DND-41 (cell line): ENCODE measurements at regions not wholly inside any gene's neighbourhood (a gene's known extent, or its start where the extent isn't known, plus 50 kb on each side); places are given as distances from the start of the nearest gene placed in this dataset.
"Not testable (repeated sequence)": the region's sequence is repeated elsewhere in the genome, so short reads cannot be mapped to it uniquely, and the experiment has no call there.

Experiments
- ATAC-seq: fragments of 200-7000 bp; cut with Tn5 transposase; 3 replicates; pipeline ENCODE4 v1.9.1; 2021; ENCODE audit warnings: low read depth; ENCODE audit not compliant: insufficient read depth
- DNase-seq: peaks from one replicate; pipeline ENCODE4 v3.0.0-alpha.2; 2020
- H2AFZ ChIP-seq: 2 replicates; pipeline ENCODE4 v1.6.0; 2012; ENCODE audit warnings: low read depth, low read length
- H3K27ac ChIP-seq: 2 replicates; pipeline ENCODE4 v1.5.1; 2012; ENCODE audit warnings: low read length, inconsistent platforms
- H3K27me3 ChIP-seq: fragments of 200-600 bp; sonication (generic); 2 replicates; pipeline ENCODE4 v1.6.0; 2012; ENCODE audit warnings: low read length, mild to moderate bottlenecking, inconsistent platforms; ENCODE audit not compliant: insufficient read depth, poor library complexity
- H3K36me3 ChIP-seq: 2 replicates; pipeline ENCODE4 v1.5.1; 2012; ENCODE audit warnings: low read length, inconsistent platforms; ENCODE audit not compliant: insufficient read depth
- H3K4me1 ChIP-seq: 2 replicates; pipeline ENCODE4 v1.5.1; 2012; ENCODE audit warnings: mild to moderate bottlenecking, low read length; ENCODE audit not compliant: insufficient read depth
- H3K4me2 ChIP-seq: 2 replicates; pipeline ENCODE4 v1.6.0; 2012; ENCODE audit warnings: mild to moderate bottlenecking, moderate library complexity, low read length, inconsistent platforms; ENCODE audit not compliant: insufficient read depth
- H3K4me3 ChIP-seq, 2 experiments: fragments of 200-600 bp in 1 of 2; shearing (Covaris generic) in 1 of 2; 2 replicates each; pipeline ENCODE4 v1.5.1; 2012 to 2016; ENCODE audit warnings: inconsistent platforms in 2 of 2, low read length in 2 of 2, mild to moderate bottlenecking in 2 of 2, low read depth in 1 of 2, moderate library complexity in 1 of 2
- H3K79me2 ChIP-seq: 2 replicates; pipeline ENCODE4 v1.6.0; 2012; ENCODE audit warnings: low read length, inconsistent platforms; ENCODE audit not compliant: insufficient read depth
- H3K9ac ChIP-seq: 2 replicates; pipeline ENCODE4 v1.6.0; 2012; ENCODE audit warnings: low read depth, mild to moderate bottlenecking, inconsistent platforms, low read length, moderate library complexity
- H3K9me3 ChIP-seq: 2 replicates; pipeline ENCODE4 v1.5.1; 2012; ENCODE audit warnings: low read length, moderate library complexity, mild to moderate bottlenecking, inconsistent platforms; ENCODE audit not compliant: insufficient read depth, severe bottlenecking
- H4K20me1 ChIP-seq: 2 replicates; pipeline ENCODE4 v1.6.0; 2012; ENCODE audit warnings: low read length; ENCODE audit not compliant: insufficient read depth
- EZH2 ChIP-seq: IDR thresholded peaks from 3 replicates; pipeline ENCODE4 v1.6.1; 2012; ENCODE audit warnings: borderline replicate concordance, low read depth, mild to moderate bottlenecking, moderate library complexity, low read length, inconsistent platforms; ENCODE audit not compliant: severe bottlenecking
- TF ChIP-seq, protein P1 (sequence below): IDR thresholded peaks from 2 replicates; pipeline ENCODE4 v1.5.1; 2012; ENCODE audit warnings: borderline replicate concordance, low read length, moderate library complexity, mild to moderate bottlenecking; ENCODE audit not compliant: poor library complexity, severe bottlenecking; ENCODE audit errors: extremely low read depth

DNA sequence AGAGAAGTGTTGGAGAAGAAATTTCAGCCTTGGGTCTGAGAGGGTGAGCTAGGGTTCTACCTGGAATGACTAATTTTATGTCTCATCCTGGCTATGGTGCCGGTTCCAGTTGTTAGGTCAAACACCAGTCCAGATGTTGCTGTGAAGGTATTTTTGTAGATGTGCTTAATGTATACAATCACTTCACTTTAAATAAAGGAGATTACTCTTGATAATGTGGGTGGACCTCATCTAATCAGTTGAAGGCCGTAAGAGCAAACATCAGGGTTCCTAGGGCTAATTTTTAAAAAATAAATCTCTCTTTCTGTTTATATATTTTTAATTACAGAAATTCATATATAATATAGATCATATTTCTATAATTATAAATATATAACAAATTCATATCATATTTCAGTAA lies 90.5 kb upstream of the GDNF start:
- no peak overlapping the region for H3K27ac ChIP-seq
- DNase-seq (no peak), ATAC-seq (no peak)
- no peak overlapping the region for H3K4me3 ChIP-seq
- no peaks in the 10 kb centered on the region for H3K9me3 ChIP-seq
- H3K9ac ChIP-seq: no peak overlapping the region
- H3K79me2 ChIP-seq: no peaks in the 10 kb centered on the region
- H4K20me1 ChIP-seq: no peaks in the 10 kb centered on the region
- TF ChIP-seq, protein P1, sequence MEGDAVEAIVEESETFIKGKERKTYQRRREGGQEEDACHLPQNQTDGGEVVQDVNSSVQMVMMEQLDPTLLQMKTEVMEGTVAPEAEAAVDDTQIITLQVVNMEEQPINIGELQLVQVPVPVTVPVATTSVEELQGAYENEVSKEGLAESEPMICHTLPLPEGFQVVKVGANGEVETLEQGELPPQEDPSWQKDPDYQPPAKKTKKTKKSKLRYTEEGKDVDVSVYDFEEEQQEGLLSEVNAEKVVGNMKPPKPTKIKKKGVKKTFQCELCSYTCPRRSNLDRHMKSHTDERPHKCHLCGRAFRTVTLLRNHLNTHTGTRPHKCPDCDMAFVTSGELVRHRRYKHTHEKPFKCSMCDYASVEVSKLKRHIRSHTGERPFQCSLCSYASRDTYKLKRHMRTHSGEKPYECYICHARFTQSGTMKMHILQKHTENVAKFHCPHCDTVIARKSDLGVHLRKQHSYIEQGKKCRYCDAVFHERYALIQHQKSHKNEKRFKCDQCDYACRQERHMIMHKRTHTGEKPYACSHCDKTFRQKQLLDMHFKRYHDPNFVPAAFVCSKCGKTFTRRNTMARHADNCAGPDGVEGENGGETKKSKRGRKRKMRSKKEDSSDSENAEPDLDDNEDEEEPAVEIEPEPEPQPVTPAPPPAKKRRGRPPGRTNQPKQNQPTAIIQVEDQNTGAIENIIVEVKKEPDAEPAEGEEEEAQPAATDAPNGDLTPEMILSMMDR: no peak
- no peak for TF ChIP-seq EZH2
- H2AFZ ChIP-seq: no peak overlapping the region
- peaks cover 7% of the 10 kb centered on the region for H3K27me3 ChIP-seq
- no peaks in the 10 kb centered on the region for H3K4me1 ChIP-seq
- H3K36me3 ChIP-seq: no peaks in the 10 kb centered on the region
- H3K4me2 ChIP-seq: no peak overlapping the region

DNA sequence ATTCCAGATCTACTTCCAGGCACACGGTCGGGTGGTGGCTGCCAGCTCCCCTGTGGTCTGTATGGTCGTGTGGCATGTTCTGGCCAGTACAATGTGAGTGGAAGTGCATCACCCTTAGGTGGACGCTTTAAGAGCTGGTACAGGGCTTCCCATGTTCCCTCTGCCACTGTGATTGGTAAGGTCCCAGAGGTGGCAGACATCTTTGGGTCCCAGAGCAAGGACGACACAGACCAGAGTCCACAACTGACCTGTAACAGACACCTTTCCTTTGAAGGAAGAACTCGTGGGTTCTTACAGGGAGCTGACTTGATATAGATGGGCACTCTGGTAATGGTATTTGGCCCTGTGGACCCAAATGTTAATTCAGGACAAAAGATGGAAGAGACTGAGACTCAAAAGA lies 90.0 kb upstream of the GDNF start:
- H3K4me3 ChIP-seq: no peak overlapping the region
- no peak overlapping the region for H3K4me2 ChIP-seq
- H3K9ac ChIP-seq: no peak overlapping the region
- no peak for TF ChIP-seq EZH2
- TF ChIP-seq, protein P1: no peak
- ATAC-seq (no peak), DNase-seq (no peak)
- no peaks in the 10 kb centered on the region for H3K79me2 ChIP-seq
- no peak overlapping the region for H3K27ac ChIP-seq
- no peaks in the 10 kb centered on the region for H3K9me3 ChIP-seq
- no peaks in the 10 kb centered on the region for H3K36me3 ChIP-seq
- no peaks in the 10 kb centered on the region for H4K20me1 ChIP-seq
- peaks cover 7% of the 10 kb centered on the region for H3K27me3 ChIP-seq
- no peak overlapping the region for H2AFZ ChIP-seq
- H3K4me1 ChIP-seq: no peaks in the 10 kb centered on the region

DNA sequence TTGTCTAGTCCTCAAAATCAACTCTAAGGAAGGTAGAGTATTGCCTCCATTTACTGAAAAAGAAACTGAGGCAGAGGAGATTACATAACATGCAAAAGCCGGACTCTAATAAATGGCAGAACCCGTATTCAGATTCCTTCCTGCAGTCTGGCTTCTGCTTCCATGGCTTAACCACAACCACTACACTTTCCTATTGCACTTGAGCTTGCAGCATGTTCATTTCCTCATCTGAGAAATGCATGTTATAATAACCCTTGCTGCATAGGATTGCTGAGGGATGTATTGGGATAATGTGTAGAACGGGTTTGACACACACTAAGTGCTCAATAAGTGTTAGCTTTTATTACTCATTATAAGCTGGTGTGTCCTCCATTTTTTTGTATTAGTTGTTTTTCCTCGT lies 87.9 kb upstream of the GDNF start:
- not testable (repeated sequence) for H3K9me3 ChIP-seq, H3K27me3 ChIP-seq, H3K79me2 ChIP-seq, H3K9ac ChIP-seq, ATAC-seq, H3K4me2 ChIP-seq, H3K27ac ChIP-seq, H2AFZ ChIP-seq, H3K36me3 ChIP-seq, H3K4me3 ChIP-seq, DNase-seq, H4K20me1 ChIP-seq, H3K4me1 ChIP-seq

DNA sequence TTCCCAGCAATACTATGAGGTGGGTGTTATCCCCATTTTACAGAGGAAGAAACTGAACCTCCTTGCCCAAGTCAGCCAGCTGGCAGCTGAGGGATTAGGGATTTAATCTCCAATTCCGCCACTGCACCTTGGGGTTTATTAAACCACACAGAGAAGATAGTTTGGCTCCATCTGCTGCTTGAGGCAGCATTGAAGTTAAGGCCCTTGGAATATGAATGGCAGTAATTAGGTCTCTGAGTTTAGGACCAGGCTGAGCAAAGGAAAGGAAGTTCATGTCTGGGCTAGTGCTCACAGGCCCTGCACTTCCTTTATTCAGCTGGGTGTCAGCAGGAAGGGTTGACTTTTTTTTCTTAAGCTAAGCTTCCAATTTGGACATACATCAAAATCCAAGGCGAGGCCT lies 86.9 kb upstream of the GDNF start:
- no peak for DNase-seq
- Histone ChIP-seq H3K79me2 (no peaks in the 10 kb centered on the region), H3K9me3 (no peaks in the 10 kb centered on the region), H3K4me1 (no peaks in the 10 kb centered on the region), H3K4me3 (no peak overlapping the region), H3K27ac (no peak overlapping the region), H4K20me1 (no peaks in the 10 kb centered on the region), H3K27me3 (peaks cover 7% of the 10 kb centered on the region), H3K36me3 (no peaks in the 10 kb centered on the region), H3K9ac (no peak overlapping the region), H3K4me2 (no peak overlapping the region), H2AFZ (no peak overlapping the region)
- no peak for TF ChIP-seq EZH2
- TF ChIP-seq, protein P1: no peak
- no peak for ATAC-seq
